CD4-positive, alpha-beta T cell treated with Interleukin-21 for 1 hour (primary cell): ENCODE measurements at regions not wholly inside any gene's neighbourhood (a gene's known extent, or its start where the extent isn't known, plus 50 kb on each side); places are given as distances from the start of the nearest gene placed in this dataset.
A peak's percentile ranks its signal among the peaks of the same experiment; 100 is the strongest.

Source experiments
- DNase-seq: peaks from one replicate; pipeline ENCODE4 v3.0.0-alpha.2; 2020

DNA sequence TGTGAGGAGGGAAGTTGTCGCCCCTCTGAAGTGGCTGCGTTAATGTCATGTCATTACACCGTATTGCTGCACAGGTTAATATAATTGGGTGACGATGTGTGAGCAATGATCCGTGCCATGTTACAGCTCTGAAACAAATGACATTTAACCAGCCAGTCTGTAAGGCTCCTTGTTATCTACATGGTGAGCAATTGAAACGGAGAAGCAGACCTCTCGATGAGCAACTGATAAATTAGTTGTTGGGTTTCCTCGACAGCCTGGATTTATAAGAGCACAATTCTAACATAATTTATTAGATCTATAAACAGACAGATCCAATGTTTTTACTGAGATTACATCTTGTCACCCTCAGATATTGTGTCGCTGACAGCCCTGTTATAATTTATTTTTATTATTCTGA lies 49.9 kb upstream of the MAFB start:
- DNase-seq = no peak

DNA sequence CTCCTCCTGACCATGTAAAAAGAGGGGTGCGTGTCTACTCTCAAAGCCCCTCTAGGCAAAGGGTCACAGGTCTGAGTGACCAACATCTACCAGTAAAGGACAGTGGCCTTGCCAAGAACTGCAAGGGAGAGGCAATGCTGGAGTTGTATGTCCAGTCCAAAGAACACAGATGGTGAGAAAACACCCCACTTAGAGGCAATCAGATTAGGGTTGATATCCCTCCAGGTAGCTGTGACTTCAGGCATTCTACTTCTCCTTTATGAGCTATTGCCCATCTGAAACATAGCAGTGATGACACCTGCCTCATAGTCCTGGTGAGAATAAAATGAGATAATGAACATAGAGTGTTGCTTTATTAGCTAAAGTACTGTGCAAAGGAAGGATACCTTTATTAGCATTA lies 50.8 kb upstream of the MAFB start:
- DNase-seq = no peak

DNA sequence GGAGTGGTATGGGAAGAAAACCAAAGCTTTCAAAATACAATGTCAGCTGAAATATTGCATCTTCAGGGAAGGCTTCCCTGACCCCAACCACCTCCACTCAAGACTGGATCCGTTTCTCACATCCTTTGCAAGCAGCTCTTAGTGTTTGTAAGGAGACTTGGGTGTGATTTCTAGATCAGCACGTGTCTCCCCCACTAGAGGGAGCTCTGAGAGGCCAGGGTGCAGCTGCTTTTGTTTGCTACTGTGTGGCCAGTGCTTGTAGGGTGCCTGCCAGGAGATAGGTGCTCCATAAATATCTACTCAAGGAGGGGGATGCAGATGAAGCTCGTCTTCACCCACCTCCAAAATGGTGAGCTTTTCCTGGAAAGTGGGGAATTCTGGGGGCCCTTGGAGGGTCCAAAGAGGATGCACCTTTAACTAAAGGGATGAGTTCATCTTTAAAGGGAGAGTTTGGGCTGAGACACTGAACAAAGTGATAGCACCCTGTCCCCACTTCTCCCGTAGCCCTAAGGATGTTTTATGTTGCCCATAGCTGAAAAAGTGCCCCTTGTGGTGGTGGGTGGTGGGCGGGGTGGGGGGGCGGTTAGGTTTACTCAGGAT lies 52.6 kb upstream of the MAFB start:
- peak; percentile 44 for DNase-seq

DNA sequence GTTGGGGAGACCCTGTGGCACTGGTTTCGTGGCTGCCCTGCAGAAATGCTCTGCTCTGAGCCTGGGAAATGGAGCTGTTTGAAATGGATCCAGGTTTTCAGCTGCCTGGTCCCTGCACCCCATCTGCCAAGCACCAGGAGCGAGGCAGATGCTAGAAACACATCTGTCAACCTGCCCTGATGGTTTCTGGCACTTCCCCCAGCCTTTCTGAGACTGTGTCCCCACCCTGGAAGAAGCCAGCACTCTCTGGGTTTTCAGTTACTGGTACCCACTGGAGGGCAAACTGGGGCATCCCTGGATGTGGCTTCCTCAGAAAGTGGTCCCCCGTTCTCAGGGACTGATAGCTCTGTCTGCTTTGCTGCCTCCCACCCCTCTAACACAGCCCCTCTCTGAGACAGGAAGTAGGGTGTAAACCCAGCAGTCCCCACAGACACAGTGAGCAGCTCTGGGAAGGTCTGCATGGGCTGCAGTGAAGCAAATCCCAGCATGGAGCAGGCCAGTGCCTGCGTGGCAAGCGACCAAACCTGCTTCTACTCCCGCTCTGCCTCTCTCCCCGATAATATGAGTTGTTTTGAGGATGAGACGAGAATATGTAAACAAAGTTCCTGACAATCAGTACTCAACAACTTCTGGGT lies 54.2 kb upstream of the MAFB start:
- DNase-seq = no peak

DNA sequence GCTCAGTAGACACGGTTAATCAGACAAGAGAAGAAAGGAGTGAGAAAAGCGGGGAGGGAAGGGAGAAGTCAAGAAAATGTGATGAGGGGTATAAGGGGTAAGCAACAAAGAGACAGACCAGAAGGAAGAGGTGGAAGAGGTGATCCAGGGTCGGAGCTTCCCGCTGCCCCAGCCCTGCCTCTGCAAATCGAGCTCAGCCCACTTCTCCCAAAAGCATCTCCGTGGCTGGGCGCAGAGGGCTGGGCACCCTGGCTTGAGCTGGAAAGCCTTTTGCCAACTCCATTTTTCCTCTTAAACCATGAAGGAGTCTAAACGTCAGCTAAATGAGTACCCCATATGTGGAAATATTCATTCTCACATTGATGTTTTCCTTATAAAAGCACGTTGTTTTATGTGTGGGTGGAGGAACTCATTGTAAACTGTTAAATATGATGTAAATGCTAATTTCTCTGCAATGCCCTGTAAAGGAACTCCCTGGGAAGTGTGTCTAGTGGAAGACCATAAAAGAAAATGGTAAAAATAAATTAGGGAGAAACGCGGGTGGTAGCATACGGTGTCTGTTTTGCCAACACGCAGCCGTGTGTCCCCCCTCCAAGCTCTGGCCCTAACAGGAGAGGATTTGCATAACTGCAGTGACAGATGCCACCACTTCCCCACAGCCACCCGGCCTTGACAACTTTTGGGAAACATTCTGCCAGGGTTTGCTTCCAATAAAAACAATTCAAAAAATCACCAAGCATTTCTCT lies 55.2 kb upstream of the MAFB start:
- no peak for DNase-seq

DNA sequence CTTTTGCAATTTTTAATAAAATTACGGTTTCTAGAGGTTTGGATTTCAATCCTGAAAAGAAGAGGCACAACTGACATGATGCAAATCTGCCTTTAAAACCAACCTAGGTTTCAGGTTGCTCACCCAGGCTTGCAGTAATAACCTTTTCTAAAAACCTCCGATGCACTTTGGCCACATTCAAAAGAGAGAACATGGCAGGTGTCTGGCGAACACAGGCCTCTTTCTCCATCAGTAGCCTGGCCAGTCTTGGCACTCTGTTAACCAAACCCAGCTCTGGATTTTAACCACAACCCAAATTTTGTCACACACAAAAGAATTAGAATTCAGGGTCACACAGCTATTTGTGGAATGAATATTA lies 55.8 kb upstream of the MAFB start:
- no peak for DNase-seq

DNA sequence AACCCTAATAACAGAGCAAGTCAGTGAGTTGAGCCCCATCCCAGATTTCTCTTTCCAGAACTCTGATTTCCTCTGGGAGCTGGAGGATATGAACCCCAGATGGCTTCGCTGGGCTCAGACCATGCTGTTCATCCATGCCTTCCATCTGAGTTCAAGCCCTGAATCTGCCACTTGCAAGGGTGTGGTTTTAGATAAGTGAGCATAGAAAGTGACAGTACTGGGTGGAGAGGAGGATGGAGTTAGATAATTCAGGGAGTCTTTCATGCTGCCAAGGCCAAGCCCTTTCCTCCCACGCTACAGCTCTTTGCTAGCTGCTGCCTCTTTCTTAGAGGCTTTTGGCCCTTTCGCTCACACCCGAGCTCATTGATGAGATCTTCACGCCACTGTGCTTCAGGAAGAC lies 57.2 kb upstream of the MAFB start:
- no peak for DNase-seq

DNA sequence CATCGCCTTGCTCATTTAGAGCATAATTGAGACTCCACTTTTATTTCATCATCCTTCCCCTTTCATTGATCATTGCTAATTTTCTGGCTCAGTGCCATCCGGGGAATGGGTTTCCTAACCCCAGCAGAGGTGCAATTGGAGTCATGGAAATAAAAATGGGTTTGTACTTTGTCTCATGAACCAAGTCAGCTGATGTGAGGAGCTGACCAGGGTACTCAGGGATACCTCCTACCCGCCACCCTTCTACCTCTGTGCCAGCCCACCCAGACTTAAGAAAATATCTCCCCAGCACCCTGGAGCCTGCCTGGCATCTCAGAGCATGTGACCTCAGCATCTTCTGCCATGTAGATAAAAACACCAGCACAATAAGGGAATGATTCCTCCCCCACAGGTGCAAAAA lies 59.1 kb upstream of the MAFB start:
- DNase-seq = no peak

DNA sequence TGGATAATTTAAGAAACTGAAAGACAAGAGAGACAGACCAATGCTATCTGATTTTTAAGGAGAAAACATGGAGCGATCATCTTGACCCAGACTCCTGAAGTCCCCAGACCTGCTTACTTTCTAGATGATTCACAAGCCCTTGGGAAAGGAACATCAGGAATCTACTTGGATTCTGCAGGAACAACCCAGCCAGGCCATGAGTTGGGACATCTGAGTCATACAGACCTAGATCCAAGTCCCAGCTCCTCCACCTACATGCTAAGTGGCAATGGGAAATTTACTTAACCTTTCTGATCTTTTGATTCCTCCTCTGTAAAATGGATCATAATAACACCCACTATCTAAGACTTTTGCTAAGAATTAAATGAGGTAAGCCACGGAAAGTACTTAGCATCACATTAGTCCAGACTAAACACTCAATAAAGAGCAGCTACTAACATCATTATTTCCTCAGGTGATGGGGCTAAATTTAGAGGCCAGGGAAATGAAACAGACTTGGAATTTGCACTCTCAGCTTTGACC lies 61.0 kb upstream of the MAFB start:
- no peak for DNase-seq

DNA sequence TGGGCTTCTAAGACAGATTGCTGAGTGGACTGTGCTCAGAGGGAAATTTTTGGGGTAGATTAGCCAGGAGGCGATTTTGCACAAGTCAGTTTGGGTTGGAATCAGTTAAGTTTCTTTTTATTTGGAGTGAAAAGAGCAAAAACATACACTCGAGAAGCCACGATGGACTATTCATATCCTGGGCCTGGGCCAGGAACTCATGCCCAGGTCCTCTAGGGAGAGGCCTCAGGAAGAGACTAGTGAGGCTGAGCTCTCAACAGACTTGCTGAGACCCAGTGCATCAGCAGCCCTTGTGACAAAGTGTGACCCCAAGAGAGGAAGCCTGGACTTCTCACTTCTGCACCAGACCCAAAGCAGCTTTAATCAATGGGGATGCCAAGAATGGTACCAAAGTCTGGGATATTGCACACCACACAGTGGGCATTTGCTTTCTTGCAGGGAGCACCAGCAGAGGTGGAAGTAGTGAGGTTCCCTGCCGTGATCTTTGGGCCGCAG lies 61.6 kb upstream of the MAFB start:
- DNase-seq = no peak

DNA sequence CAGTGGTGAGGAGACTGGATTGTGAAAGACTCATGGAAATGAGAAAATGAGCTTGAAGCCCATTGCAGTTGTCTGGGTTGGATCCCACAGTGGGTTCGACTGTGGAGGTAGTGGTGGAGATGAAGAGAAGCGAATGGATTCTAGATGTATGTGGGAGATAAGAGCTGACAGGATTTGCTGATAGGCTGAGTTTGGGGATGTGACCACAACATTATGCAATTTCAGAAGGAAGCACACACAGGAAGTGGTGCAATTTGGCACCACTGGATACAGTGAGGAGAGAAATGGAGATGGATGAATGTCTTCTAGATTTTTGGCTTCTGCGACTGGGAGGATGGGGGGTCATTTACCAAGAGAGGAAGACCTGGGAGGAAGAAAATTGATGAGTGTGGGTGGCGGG lies 64.4 kb upstream of the MAFB start:
- DNase-seq = no peak

DNA sequence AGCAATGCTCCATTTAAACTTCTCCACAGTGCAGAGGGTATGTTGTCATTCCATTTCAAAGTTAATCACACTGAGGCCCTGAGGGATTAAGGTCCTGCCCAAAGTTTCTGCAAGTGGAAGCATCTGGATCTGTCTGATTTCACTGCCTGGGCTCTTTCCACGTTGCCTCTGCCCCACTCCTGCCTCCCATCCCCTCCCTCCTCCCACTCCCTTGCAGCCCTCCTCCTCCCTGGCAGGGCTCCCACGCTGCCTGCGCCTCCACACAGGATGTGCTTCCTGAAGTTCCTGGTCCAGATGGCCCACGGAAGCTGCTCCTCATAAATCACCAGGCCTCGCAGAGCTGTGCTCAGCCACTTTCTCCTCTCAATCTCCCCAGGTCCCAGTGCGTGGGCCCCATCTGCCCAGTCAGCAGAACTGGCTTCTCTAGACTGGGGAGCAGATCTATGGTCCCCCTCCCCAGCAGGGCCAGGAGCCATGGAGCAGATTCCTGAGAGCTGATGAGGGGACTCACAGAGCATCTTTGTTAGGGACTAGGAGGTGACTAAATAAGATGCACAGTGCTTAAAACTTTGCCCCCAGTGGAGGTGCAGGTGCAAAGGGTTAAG lies 65.4 kb upstream of the MAFB start:
- no peak for DNase-seq

DNA sequence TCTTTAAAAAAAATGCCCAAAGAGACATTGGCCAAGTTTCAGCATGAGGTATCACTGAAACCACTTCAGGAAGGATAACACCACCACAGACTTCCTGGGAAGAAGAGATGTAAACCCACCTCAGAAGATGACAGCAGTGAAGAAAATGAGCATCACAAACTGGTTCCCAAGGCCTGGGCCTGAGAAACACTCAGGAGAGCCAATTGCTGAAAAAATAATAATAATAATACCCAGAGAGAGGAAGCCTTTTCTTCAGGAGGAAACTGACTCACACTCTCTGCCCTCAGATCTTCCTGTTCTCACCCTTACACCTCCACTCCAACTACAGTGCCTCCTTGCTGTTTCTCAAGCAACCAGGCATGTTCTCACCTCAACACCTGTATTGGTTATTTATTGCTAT lies 68.1 kb upstream of the MAFB start:
- peak; percentile 33 for DNase-seq

DNA sequence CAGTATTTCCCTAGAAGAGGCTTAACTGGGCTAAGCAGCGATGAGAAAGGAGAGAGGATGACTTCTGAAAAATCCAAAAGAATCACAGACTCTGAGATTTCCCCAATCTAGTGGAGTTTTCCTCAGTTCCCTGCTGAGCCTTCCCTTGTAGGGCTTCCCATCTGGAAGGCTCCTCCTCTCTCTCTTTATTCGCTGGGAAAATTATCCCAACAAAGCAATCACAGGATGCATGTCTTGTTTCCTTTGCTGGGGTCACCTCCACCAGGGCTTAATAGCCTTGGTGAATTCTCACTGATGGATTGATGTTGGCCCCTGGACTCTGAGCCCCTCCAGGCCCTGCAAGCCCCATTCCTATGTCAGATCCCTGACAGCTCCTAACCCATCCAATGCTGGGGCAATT lies 69.8 kb upstream of the MAFB start:
- no peak for DNase-seq

DNA sequence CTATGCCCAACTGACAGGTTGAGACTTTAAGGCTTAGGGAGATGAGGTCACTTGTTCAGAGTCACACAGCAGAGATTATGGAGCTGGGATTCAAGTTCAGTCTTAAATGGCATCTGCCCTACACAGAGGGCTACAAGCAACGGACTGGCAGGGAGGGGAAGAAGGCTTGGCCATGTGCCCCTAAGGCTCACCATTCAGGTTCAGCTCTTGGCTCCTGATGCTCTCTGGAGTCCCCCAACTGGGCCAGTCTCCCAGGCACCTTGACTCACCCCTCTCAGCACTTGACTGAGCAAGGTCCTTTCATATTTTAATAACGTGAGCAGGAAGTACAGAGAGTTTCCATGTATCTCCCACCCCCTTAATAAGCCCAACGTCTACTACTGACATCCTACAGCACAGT lies 71.4 kb upstream of the MAFB start:
- no peak for DNase-seq

DNA sequence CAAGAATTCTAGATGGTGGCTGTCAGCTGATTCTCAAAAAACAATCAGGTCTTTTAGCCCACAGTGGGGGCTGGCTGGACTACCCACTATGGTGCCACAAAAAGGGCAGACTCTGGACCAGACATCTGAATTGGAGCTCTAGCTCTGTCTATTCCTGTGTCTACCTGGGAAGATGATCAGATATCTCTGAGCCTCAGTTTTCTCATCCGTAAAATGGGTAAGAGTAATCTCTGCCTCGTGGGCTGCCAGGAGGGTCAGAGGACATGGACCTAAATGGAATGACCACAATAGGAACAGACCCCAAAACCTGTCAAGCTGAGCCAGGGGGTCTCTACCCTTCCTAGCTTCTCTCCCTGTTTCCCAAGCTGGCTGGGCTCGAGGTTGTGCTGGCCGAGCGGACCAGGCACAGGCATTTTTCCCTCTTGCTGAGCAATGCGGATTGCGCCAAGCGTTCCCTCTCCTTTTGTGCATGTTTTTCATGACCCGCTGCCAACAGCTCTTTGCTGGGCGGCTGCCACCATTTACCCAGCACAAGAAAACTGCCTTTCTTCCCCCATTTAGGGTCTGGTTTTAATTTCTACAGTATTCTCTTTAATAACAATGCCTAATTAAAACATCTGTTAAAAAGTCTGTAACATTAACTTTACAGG lies 74.7 kb upstream of the MAFB start:
- no peak for DNase-seq

DNA sequence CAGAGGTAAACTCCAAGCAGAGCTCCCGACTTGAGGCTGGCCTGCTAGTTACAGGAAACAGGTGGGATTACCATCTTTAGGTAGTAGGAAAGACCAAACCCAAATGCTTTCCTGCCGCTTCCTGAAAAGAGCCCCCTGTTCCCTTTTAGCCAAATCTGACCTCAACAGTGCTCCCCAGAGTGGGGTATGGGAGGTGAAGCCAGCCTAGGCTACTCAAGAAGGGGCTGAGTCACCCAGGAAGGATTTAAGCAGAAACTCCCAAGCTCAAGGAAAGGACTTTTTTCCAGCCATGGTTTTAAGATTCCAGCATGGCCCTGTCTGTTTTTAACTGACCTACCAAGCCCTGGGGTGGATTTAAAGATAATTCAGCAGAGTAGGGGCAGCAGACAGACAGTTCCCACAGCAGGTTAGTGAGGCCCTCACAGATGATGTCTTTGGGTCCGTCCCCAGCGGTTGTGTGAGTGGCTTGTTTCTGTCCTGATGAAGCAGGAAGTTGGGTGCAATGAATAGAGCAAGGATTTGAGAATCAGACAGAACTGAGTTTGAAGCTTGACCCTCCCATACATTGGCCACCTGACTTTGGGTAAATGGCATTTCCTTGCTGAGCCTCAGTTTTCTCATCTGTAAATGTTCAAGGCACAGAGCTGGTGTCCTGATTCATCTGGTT lies 76.9 kb upstream of the MAFB start:
- DNase-seq = no peak

DNA sequence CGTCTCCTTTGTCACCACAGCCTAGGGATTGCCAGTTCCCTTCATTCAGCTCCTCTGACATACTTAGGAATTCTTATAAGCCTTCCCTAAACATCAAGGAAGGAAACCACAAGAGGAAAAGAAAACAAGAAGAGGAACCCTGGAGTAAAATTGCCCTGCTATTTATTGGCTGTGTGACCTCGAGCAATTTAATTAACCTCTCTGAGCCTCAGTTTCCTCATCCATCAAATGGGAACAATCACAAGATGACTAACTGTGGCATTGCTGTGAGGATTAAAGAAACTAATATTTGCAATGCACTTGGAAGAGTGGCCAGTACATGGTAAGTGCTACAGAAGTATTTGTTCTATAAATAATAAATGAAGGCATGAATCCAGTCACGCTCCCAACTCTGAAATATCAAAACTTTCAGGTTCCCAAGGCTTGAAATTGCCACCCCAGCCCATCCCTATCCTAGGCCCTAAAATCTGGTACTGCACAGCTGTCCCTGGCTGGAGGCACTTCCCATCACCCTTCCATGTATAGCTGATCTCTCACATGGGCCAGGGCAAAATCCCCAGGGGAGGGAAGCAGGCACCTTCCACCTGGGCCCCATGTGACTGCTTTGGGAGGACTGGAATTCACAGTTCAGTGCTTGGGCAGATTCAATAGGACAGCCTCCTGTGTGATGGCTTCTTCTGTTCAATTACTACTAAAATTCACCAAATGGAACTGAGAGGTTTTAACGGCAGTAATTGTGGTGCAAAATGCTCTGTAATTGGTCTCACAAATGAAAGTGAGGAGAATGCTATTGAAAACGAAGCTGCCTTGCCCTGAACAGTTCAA lies 78.0 kb upstream of the MAFB start:
- DNase-seq = no peak

DNA sequence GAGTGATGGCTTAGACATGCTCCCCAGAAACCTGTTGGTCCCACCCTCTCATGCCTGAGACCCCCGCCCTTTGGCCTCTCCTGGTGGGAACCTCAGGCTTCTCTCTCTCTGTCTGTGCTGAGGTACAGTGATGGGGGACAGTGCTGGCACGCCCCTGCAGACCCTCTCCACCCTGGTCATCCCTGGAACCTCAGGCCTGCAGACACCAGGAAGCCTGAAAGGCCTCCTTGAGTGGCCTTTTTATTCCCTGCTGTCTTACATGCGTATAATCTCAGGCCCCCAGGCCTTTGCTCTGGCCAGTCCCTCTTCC lies 78.5 kb upstream of the MAFB start:
- no peak for DNase-seq

DNA sequence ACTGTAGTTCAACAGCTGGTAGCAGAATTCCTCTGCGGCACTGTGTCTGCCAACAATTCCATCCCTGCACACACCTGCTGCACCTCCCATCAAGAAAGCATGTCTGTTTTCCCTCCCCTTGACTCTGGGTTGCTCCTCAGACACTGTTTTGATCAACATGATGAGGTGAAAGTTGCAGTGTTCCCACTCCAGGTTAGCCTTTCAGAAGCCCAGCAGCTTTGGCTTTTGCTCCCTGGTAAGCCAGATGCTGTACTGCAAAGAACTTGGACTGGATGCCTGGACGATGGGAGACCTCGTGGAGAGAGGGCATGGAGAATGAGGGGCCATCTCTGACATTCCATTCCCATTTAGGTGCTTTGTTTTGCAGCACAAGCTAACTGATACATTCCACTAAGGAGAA lies 79.1 kb upstream of the MAFB start:
- DNase-seq = no peak

DNA sequence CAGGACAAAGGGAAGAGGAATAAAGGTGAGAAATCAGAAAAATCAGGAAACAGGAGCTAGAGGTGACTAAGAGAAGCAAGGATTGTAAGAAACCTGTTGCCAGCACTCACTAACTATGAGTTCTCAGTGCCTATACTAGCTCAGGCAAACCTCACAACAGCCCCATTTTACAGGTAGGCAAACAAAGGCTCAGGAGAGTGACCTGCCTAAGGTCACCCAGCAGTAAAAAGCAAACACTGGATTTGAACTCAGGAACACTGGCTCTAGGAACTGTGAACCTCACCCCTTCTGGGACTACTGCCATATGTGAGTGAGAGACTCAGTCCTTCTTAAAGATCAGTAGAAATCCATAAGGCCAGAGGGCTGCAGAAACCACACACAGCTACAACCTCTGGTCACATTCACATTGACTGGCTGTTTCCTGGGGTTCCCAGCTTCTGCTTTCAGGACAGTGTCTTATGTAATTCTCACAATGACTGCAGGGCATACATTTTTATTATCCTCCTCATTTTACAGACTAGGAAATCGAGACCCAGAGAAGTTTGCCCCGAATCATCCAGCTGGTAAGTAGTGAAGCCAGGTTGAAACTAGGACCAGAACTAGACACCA lies 80.7 kb upstream of the MAFB start:
- no peak for DNase-seq
